CD1c-positive myeloid dendritic cell (primary cell): ENCODE measurements at regions not wholly inside any gene's neighbourhood (a gene's known extent, or its start where the extent isn't known, plus 50 kb on each side); places are given as distances from the start of the nearest gene placed in this dataset.
"Not testable (repeated sequence)": the region's sequence is repeated elsewhere in the genome, so short reads cannot be mapped to it uniquely, and the experiment has no call there.

Source experiments
- DNase-seq: peaks from one replicate; pipeline ENCODE4 v3.0.0-alpha.2; 2016; ENCODE audit errors: extremely low spot score

DNA sequence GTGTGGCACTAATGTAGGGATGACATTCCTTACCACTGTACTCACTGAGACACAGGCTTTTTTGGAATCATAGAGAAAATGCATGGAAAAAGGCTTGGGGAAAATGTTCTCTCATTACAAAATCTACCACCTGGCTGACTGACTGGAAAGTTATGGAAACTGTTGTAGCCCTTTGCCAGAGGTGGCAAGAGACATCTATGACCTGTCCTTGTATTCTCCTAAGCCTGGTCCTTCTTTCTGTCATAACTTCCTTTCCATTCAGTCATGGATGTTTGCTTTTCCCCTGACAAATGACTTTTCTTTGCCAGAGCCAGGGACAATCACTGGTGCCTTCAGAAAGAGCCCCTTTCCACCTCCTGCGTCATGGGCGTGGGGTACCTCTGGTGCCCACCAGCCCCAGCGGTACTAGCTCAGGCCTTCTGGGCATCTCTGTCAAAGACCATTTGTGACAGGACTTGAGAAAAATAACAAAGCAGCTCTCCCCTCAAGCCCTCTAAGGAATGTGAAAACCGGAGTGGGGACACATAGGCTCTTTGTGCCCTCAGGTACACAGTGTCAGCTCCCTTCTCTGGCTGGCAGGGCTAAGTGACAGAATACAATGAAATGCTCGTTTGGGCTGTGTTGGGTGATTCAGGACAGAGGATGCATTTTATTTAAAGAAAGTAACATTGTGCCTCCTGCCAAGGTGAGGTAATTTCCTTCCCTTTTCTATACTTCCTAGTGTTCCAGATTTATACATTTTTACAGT is 381.1 kb upstream of the RASGRP1 start:
- no peak for DNase-seq

DNA sequence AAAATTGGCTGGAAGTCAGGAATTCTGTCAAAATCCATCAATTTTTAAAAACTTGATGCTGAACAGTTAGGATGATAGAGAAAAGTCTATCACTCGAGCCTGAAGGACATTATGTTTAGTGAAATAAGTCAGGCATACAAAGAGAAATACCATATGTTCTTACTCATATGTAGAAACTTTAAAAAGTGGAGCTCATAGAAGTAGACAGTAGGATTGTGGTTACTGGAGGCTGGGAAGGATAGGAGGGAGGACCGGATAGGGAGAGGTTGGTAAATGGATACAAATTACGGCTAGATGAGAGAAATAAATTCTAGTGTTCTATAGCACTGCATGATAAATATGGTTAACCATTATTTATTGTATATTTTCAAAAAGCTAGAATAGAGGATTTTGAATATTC is 389.5 kb upstream of the RASGRP1 start:
- DNase-seq, result no peak

DNA sequence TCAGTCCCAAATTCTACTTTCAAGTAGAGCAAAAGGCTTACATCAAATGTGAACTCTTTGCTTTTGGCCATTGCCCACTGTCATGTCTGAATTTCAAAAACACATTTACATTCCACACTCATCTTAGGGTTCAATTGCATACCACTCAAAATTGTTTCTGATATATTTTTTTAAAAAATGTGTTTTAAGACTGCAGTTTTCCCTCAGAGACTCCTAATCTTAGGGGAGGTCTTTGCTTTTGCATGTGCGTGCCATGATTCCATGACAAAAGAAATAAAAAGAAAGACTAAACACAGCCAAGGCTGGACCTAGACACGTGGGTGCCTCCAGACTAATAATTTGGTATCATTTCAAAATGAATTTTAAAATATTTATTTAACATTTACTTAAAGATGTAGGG is 396.8 kb upstream of the RASGRP1 start:
- DNase-seq, result no peak

DNA sequence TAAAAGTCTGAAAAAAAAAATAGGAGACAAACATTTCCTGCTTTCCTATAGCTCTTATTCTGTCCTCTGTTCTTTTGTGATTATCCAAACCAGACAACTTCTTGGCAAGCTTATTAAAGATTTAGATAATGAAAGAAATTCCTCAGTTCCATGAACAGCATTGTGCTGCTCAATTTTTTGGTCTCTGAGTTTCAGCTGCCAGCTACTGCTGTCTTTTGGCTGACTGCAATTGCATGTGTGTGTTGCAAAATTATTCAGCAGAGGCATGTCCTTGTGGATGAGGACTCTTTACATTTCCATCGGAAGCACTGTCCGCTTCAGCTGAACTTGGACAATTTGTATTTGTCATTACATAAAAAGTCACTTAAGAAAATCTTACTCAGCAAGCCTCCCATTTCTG is 397.3 kb upstream of the RASGRP1 start:
- DNase-seq, result no peak

DNA sequence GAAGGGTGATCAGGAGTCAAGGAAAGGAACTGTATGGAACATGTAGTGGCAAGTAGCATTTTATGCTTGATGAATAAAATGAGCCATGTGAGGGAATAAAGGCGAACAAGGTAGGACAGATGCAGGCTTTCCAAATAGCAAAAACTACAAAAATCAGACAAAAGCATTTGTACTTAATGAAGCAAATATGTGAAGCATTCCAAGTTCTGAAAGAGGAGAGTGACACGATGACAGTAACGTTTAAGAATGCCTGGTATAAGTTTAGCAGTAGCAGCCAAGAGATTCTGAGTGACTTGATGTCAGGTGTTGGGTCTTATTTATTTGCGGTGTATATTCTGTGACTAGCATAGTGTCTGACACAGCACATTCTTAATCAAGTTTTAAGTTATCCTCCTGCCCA is 408.2 kb upstream of the RASGRP1 start:
- no peak for DNase-seq

DNA sequence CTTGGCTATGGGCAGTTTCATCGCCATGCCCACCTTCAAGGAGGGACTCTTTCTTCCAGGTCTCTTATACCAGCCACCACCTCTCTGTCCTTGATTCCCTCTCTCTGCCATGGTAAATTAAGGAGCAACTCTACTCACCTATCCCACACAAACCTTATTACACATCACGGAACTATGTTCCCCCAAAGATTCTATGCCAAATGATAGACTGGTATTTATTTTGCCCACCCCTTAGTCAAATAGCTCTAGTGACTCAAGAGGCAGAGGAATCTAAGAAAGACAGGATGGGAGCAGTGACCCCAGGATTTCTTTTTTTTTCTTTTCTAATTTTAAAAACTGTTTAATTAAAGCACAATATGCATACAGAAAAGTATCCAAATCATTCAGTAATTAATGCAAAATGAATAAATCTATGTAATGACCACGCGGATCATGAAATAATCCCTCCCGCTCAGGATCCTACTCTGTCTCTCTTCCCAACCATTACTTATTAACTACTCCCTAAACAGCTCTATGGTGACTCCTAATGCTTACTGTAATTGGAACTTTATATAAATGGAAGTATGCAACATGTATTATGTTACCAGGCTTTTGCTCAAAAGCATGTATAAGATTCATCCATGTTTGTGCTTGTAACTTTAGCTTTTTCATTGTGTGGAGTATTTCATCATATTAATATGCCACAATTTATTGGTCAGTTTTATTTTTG is 410.8 kb upstream of the RASGRP1 start:
- DNase-seq, result no peak

DNA sequence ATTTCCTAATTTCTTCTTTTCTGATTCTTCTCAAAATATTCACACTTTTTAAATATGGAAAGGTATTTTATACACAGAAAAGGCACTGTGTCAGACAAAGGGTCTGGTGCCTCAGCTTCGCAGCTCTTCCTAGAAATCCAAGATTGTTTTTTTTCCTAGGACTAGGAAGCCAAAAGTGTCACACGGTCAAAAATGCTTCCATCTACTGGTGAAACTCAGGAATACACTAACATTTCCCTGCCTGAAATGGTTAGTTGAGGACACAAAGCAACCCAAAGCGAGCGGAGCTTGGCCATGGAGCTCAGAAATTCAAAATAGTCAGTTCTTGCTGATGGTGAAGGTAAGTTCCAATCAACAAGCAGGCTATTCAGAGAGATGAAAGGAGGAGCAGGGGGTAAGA is 426.5 kb upstream of the RASGRP1 start:
- peak; percentile 7 for DNase-seq

DNA sequence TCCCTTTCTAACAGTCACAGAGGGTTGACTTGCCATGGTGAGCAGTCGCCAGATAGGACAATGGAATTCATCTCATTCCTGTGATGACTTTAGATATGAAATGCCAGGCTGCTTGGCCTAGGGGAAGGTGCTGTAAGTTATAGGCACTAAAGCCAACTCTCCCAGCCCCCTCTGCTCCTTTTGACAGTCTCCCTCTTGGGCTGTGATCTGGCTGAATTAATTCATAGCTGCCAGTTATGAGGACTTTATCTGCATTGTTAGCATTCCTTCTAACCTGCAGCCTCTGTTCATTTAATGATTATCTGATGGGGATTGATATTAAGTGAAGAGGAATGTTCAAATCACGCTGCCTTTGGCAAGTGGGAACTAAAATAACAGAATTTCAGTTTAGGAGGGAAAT is 427.1 kb upstream of the RASGRP1 start:
- no peak for DNase-seq

DNA sequence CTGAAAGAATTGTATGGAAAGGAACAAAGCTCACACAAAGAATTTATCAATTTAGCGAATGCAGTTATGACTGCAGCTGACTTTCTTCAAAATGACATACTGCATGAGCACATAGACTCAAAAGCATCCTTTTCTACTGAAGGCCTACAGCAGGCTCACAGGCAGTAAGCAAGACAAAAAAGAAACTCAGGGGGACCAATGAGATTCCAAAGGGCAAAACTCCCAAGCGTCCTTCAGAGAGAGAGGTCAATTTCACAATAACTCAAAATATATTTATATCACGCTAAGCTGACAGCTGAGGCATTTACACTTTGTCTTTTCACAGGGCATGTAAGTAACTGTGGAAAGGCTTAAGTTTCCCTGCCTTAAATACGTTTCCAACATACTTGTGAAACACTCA is 427.9 kb upstream of the RASGRP1 start:
- no peak for DNase-seq

DNA sequence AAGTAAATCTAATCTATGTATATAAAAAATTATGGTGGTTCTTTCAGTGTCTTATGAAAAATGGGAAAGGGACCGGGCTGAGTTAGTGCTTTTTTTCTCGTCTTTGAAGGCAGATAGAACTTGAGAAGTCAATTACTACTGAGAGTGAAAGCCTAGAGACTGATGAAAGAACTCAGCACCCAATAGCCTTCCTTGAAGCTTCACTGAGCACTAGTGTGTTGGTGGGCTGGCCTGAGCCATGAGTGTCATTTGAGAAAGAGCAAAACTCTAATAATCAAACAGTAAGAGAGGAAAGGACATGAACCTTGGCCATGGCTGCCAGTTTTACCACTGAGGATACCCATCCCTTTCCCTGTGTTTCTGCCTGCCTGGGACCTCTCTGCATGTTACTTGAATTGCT is 428.3 kb upstream of the RASGRP1 start:
- no peak for DNase-seq

DNA sequence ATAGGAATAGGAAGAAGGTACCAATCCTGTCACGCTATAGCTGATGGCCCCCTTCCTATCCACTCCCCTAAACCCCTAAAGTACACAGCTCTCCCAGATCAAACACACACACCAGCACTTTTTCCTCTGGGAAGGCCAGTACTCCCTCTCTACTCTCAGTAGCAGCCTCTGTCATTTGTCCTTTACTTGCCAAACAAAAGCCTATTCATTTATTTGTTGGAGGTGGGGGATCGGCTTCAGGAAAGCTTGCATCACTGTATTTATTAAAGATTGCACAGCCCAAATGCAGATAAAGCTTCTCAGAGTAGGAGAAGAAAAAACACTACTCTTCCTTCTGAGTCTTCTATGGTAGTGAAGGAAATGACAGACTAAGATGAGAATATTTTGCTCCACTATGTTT is 429.7 kb upstream of the RASGRP1 start:
- DNase-seq, result no peak

DNA sequence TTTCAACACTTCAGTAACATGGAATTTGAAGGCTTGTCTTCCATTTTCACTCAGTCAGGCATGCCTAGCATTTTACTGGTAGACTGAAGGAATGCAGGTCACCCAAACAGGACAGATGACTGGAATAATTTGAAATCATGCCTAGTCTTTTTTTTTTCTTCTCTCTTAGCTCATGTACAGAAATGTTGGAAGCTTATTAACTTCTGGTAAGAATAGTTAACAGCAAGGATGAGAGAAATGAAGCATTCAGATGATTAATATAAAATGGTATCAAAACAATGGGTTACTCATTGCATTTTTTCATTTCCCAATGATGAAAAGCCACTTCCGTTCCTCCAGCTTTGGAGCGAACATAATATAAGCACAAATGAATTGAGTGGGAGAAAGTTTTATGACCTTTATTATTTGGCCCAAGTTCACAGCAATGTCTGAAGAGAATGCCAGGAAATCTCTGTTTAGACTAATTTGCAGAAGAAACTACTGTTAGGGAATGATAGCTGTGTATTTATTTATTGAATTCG is 431.6 kb upstream of the RASGRP1 start:
- no peak for DNase-seq

DNA sequence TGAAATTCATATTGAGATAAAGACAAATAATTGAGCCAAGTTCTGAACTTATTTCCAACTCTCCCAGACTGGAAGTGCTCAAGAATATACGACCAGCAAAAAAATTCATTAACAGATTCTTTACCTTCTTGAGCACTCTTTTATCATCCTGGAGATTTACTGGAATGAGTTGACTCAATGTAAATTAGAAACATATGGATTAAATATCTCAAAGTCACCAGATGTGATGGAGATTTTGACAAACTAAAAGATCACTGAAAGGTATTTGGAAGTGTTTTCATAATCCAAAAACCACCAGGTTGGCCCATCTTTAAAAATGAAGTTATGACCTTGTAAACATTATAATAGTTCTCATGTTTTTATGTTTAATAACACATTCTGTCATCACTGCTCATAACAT is 433.2 kb upstream of the RASGRP1 start:
- DNase-seq, result no peak

DNA sequence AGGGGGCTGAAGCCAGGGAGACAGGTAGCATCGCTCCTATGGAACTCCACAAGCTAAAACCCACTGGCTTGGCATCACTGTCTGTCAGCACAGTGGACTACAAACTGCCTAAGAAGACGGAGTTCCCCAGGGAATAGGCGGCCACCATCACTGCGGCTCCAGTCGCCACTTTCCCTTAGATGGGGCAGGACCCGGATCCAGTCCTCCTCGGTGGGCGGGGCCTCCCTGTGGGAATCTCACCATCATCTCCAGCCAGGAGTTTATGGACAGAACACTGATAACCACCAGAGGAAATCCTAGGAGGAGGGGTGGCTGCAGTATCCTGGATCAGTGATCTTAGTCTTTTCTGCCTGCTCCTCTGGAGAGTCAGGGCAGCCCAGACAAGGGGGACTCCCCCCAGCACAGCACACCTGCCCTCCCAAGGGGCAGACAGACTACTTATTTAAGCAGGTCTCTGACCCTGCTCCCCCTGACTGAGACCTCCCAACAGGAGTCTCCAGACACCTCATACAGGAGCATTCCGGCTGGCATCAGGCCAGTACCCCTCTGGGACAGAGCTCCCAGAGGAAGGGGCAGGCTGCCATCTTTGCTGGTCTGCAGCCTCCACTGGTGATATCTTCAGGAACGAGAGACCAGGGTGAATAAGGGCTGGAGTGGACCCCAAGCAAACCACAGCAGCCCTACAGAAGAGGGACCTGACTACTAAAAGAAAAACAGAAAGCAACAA is 435.6 kb upstream of the RASGRP1 start:
- DNase-seq, result no peak

DNA sequence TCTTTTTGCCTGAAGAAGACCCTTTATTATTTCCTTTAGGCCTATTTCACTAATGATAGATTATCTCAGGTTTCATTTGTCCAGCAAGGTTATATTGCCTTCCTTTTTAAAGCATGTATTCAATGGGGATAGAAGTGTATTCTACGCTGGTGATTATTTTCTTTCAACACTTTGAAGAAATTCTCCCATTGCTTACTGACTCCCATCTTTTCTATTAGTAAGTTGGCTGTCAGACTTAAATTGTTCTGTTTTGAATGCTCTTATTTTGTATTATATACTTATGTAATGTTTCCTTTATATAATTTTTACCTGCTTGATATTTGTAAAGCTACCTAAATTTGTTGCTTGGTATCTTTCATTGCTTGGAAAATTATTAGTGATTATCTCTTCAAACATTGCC is 445.1 kb upstream of the RASGRP1 start:
- no peak for DNase-seq

DNA sequence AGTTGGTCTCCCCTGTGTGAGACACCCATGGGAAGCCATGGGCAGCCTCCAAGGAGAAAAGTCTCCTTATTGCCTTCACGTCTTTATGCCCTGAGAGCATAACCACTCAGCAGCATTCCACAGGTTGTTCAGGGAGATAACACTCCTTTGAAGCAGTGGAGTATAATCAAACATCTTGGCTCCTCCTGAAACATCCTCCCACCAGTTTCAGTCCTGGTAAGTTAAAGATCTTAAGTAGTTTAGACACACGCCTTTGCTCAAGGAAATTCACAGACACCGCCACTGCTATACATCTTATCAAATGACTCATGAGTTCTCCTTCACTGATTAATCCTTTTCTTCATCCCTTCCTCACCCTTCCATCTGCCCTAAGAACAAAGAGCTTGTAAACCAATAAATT is 446.5 kb upstream of the RASGRP1 start:
- not testable (repeated sequence) for DNase-seq

DNA sequence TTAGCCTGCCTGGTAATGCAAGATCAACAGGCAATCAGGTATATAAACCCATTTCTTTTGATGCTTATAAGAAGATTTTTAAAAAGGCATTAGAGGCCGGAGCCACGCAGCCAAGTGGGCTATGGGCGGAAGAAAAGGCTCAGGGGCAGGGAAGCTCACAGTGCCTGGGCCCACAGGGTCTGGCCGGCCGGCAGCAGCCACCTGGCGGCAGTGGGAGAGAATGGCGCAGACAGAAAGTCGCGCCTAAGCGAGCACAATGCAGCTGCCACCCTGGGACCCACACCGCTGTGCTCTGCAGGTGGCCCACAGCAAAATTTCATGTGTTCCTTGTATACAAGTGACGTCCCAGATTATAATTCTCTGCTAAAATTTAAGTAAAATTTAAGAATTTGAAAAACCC is 448.6 kb upstream of the RASGRP1 start:
- DNase-seq, result no peak

DNA sequence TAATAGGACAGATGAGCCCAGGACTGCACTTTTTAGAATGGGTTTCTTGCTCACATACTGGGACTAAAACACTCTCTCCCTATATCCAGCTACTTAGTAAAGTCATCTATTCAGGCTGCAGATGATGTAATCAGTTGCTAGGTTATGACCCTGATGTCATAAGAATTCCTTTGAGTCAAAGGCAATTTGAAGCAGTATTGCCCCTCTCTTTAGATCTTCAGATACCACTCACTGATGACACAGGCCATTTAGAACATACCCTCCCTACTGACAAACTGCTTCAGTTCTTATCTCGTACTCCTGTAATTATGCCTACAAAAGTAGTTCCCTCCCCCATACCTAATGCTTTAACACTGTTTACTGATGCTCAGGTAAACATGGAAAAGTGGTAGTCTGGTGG is 450.1 kb upstream of the RASGRP1 start:
- DNase-seq, result no peak

DNA sequence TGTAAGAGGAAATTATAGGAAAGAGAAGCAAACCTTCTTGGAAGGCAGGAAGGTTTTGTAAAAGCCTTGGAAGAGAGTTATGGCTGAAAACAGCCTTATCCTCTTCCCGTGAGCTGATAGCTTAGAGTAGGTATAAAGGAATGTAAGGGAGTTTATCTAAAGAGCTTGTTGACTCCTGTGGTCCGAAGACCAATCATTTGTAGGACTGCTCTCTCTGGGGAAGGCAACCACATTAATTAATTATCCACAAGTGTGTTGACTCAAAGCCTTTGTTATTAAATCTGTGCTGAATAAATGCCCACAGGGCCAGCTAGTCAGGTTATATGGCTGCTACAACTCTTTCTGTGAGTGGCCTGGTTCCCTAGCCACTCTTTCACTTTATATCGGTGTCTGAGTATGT is 452.1 kb upstream of the RASGRP1 start:
- no peak for DNase-seq

DNA sequence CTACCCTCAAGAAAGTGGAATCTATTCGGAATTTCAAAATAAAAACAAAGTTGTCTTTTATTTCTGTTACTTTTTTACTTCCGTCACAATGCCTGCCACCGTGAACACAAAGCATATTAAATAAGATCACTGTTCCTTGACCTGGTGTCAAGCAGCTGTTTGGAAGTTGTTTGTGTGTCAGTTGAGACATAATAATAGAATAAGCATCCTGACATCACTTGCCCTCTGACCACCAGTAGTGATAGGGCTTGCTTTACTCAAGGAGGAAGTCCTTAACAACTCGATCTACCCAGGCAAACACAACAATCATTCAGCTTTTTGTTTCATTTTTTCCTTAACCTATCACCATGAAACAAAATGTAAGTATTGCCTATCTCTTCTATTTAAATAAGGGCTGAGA is 454.4 kb upstream of the RASGRP1 start:
- DNase-seq, result no peak

DNA sequence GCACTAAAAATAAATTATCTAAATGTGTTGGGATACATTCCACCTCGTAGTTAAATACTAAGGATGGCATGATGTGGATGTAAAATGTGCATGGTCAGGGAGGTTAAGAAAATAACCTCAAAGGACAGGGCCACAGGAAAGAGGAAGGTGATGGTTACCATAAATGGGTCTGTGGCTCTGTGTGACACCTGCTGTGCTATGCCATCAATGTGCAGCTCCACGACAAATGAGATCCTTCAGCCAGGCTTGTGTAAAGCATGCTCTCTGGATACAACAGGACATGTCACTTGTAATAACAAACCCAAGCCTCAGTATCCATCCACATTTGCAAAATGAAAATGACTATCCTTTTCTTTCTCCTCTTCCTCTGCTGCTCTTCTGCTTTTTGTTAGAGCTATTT is 456.7 kb upstream of the RASGRP1 start:
- DNase-seq, result no peak

DNA sequence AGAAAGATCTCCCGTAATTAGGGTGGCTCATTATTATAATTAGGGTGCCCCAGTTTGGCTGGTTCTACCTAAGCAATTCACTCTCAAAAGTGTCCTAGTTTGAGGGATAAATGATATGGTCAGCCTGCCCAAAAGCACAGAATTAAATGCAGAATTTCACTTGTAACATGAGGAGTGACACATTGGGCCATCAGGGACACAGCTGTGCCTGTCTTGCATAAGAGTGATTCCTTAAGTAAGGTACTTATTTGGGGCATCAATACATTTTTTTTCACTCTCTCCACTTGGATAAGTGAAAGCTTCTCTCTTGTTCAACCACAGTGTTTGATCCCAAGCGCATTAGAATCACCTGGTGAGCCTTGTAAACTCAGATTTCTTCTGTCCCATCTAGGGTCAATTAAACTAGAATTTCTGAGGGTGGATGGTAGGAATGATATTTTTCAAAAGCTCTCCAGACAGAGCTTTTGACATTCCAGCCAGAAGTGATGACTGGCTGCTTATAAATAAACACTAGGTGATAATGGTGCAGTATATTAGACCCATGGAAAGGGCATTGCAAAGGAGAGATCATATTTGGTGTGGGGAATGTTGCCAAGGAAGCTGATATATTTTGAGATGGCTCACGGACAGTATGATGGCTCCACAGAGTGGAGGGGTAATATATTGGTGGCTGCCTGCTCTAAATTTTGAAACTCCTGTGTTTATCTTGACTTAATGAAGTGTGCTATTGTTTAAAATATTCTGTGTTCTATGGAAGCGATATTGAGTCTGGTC is 458.1 kb upstream of the RASGRP1 start:
- no peak for DNase-seq
